GM12873 (cell line): ENCODE measurements at regions not wholly inside any gene's neighbourhood (a gene's known extent, or its start where the extent isn't known, plus 50 kb on each side); places are given as distances from the start of the nearest gene placed in this dataset.

ENCODE experiments used
- TF ChIP-seq, protein P1 (sequence below): IDR thresholded peaks from 2 replicates; pipeline ENCODE4 v1.5.1; 2012; ENCODE audit warnings: low read depth, mild to moderate bottlenecking, moderate library complexity, low read length, control low read depth; ENCODE audit not compliant: insufficient read depth; ENCODE audit errors: missing control alignments

DNA sequence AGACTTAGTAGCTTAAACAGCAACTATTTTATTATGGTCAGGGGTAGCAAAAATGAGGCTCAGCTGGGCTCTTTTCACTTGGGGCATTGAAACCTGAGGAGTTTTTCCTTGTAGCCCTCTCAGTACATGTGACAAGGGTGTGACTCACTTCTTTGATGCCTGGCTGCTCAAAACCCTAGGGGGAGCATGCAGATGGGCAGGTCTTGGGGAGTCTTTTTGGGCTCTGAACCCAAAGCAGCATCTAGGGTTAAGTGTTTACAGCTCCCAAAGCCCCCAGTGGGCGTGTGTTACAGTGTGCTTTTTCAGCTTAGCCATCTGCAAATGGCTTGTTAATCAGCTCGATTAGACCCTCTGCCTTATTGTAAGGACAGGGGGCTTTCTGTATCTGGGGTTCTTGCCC is 1752.7 kb downstream of the PCDH7 start:
- TF ChIP-seq, protein P1, sequence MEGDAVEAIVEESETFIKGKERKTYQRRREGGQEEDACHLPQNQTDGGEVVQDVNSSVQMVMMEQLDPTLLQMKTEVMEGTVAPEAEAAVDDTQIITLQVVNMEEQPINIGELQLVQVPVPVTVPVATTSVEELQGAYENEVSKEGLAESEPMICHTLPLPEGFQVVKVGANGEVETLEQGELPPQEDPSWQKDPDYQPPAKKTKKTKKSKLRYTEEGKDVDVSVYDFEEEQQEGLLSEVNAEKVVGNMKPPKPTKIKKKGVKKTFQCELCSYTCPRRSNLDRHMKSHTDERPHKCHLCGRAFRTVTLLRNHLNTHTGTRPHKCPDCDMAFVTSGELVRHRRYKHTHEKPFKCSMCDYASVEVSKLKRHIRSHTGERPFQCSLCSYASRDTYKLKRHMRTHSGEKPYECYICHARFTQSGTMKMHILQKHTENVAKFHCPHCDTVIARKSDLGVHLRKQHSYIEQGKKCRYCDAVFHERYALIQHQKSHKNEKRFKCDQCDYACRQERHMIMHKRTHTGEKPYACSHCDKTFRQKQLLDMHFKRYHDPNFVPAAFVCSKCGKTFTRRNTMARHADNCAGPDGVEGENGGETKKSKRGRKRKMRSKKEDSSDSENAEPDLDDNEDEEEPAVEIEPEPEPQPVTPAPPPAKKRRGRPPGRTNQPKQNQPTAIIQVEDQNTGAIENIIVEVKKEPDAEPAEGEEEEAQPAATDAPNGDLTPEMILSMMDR, result no peak

DNA sequence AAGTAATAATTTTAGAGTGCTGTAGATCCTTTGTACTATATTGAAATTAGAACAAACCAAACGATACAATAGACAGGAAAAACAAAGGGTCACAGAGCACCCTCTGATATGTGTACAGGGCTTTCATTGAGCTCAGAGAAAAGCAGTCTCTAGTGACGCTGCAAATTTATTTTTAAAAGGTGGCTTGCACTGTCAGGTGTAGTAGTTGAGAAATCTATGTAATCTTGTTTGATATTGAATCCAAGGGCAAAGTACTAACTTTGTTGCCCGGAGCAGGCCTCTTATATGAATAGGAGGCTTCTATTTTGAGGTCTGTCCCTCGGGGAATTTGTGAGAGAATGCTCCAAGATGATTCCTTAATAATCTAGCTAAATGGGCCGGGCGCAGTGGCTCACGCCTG is 1755.5 kb downstream of the PCDH7 start:
- TF ChIP-seq, protein P1, result no peak

GRCh38 chr4:32477518-32477917 is 1757.3 kb downstream of the PCDH7 start:
- TF ChIP-seq, protein P1, result no peak

DNA sequence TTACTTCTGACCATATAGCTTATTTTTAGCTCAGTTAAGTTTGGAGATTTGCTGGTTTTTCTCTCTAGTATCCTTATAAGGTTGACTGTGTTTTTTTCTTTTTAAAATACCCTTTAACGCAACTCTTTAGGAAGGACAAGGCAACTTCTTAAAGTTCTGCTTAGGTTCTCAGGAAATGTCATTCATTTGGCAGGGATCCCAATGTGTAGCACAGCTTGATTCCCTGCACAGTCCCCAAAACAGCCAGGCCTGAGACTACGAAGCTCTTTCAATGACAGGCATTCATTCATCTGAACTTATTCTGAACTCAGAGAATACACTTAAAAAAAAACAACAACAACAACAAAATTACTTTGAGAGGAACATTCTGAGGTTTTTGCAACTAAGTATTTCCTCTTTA is 1765.8 kb downstream of the PCDH7 start:
- TF ChIP-seq, protein P1, result no peak

- TF ChIP-seq, protein P1, result no peak
Observed at GRCh38 chr4:32488690-32489089, 1768.5 kb downstream of the PCDH7 start.

DNA sequence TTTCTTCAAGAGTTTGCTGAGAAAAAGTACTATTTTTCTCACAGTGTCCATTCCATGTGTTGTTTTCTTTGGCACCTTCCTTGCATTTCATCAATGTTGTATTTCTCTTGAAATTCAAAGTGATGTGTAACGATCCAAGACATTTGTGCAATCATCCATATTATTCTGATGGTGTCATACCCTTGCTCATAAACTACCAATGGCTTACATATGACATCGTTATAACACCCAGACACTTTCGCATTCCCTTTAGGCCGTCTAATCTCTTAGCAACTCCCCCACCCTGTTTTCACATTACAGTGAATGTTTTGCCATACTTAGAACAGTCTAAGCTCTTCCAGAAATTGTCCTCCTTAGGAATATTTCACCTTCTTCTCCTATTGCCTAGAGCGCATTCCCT is 1779.0 kb downstream of the PCDH7 start:
- TF ChIP-seq, protein P1, result no peak

DNA sequence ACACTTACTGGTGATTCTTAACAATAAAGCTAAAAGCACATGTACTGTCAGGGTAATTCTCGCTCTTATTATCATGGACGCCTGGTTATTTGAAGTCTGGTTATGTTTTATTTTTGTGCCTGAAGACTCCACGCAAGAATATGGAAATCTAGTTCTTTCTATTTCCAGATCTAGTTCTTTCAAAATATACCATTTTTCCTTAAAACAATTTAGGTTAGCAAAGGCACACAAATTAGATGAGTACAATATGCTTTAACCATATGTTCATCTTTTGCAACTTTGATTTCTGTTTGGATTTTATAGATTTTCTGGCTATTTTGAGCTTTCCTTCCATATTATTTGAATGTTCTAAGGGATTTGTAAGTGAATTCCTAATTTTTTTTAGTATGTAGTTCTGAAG is 1783.1 kb downstream of the PCDH7 start:
- TF ChIP-seq, protein P1, result no peak
